Frontal cortex (tissue), 3 donors: ENCODE measurements at regions not wholly inside any gene's neighbourhood (a gene's known extent, or its start where the extent isn't known, plus 50 kb on each side); places are given as distances from the start of the nearest gene placed in this dataset.
A peak's percentile ranks its signal among the peaks of the same experiment; 100 is the strongest.

Source experiments
- DNase-seq, 2 donors: peaks; one replicate each; pipeline ENCODE4 v3.0.0; 2012; ENCODE audit warnings: low spot score in 2 of 2
- FAIRE-seq: peaks from 2 replicates; lab custom pipeline; 2012; peaks lifted over from hg19 to GRCh38; lab: Jason Lieb, UNC
- donor health status: control.
- donor health status: control.
- donor health status: control.

GRCh38 chr10:89097226-89097625 is 106.6 kb downstream of the FAS start:
- FAIRE-seq (no peak), DNase-seq (no peak)

- DNase-seq: no peak
- FAIRE-seq: no peak
Measured at GRCh38 chr10:89095701-89096391, 105.2 kb downstream of the FAS start.

- FAIRE-seq: no peak
- no peak for DNase-seq
Measured at GRCh38 chr10:89093728-89094127, 103.1 kb downstream of the FAS start.

GRCh38 chr10:89092981-89093380 is 102.4 kb downstream of the FAS start:
- no peak for DNase-seq
- FAIRE-seq: no peak

- DNase-seq (no peak), FAIRE-seq (no peak)
Measured at GRCh38 chr10:89092439-89092838, 101.8 kb downstream of the FAS start.

- no peak for DNase-seq
- FAIRE-seq: no peak
Measured at GRCh38 chr10:89091496-89091895, 100.9 kb downstream of the FAS start.

GRCh38 chr10:89090756-89091445 is 100.3 kb downstream of the FAS start:
- no peak for DNase-seq
- no peak for FAIRE-seq

GRCh38 chr10:89086801-89087521 is 96.4 kb downstream of the FAS start:
- DNase-seq (peak in 1 of 2 donors; percentile 25), FAIRE-seq (no peak)

GRCh38 chr10:89085153-89085552 is 94.6 kb downstream of the FAS start:
- DNase-seq: no peak
- FAIRE-seq: no peak

- FAIRE-seq (no peak), DNase-seq (no peak)
Measured at GRCh38 chr10:89082086-89082485, 91.5 kb downstream of the FAS start.

- no peak for FAIRE-seq
Measured at GRCh38 chr10:89080660-89081059, 90.1 kb downstream of the FAS start.

GRCh38 chr10:89079961-89080360 is 89.4 kb downstream of the FAS start:
- no peak for FAIRE-seq
- no peak for DNase-seq

More at GRCh38 chr10:89080660-89081059, 90.1 kb downstream of the FAS start:
- no peak for DNase-seq

- DNase-seq: no peak
- FAIRE-seq: no peak
Measured at GRCh38 chr10:89078724-89079672, 88.4 kb downstream of the FAS start.

GRCh38 chr10:89076120-89076519 is 85.5 kb downstream of the FAS start:
- DNase-seq: no peak
- no peak for FAIRE-seq

GRCh38 chr10:89075631-89076030 is 85.0 kb downstream of the FAS start:
- FAIRE-seq: no peak
- no peak for DNase-seq

- FAIRE-seq: no peak
Measured at GRCh38 chr10:89074120-89074519, 83.5 kb downstream of the FAS start.

GRCh38 chr10:89073719-89074118 is 83.1 kb downstream of the FAS start:
- FAIRE-seq: no peak
- no peak for DNase-seq

More at GRCh38 chr10:89074120-89074519, 83.5 kb downstream of the FAS start:
- no peak for DNase-seq

- no peak for DNase-seq
- FAIRE-seq: no peak
Measured at GRCh38 chr10:89069589-89069988, 79.0 kb downstream of the FAS start.
